PC-9 (cell line): ENCODE measurements at regions not wholly inside any gene's neighbourhood (a gene's known extent, or its start where the extent isn't known, plus 50 kb on each side); places are given as distances from the start of the nearest gene placed in this dataset.

Source experiments
- EZH2 ChIP-seq: fragments of 200-600 bp; sonication (generic); IDR thresholded peaks from 2 replicates; pipeline ENCODE4 v1.8.0; 2017; ENCODE audit warnings: antibody characterized with exemption, low read depth
- TF ChIP-seq, protein P1 (sequence below): fragments of 200-600 bp; sonication (generic); conservative IDR thresholded peaks from 2 replicates; pipeline ENCODE4 v1.6.1; 2017; ENCODE audit warnings: mixed run types, antibody characterized with exemption, mild to moderate bottlenecking, moderate library complexity

DNA sequence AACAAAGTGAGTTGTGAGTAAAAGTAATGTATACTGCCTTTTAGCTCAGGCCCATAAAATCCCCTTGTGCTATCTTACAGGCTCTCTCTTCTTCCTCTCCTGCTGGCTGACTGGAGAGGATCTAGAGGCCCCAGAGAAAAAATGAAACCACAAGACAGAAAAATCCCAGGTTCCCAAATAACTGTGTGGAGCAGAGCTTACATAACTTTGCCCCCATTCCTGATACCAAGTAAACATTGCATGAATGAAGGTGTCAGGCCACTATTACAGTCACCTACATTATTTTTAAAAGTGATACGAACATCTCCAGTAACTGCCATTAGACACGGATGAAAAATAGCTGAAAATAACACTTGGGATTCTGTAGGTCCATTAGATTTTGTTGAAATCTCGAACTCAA is 386.0 kb upstream of the NR5A2 start:
- TF ChIP-seq, protein P1, sequence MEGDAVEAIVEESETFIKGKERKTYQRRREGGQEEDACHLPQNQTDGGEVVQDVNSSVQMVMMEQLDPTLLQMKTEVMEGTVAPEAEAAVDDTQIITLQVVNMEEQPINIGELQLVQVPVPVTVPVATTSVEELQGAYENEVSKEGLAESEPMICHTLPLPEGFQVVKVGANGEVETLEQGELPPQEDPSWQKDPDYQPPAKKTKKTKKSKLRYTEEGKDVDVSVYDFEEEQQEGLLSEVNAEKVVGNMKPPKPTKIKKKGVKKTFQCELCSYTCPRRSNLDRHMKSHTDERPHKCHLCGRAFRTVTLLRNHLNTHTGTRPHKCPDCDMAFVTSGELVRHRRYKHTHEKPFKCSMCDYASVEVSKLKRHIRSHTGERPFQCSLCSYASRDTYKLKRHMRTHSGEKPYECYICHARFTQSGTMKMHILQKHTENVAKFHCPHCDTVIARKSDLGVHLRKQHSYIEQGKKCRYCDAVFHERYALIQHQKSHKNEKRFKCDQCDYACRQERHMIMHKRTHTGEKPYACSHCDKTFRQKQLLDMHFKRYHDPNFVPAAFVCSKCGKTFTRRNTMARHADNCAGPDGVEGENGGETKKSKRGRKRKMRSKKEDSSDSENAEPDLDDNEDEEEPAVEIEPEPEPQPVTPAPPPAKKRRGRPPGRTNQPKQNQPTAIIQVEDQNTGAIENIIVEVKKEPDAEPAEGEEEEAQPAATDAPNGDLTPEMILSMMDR: no peak
- no peak for TF ChIP-seq EZH2
